K562 (cell line): ENCODE measurements at regions not wholly inside any gene's neighbourhood (a gene's known extent, or its start where the extent isn't known, plus 50 kb on each side); places are given as distances from the start of the nearest gene placed in this dataset.
A peak's percentile ranks its signal among the peaks of the same experiment; 100 is the strongest.

Experiments
- ATAC-seq: fragments of 200-7000 bp; cut with Tn5 transposase; 3 replicates; pipeline ENCODE4 v1.9.1; 2020; ENCODE audit warnings: moderate library complexity
- BruUV-seq: library from RNA; stranded (reverse); fragments of 400-500 nt; replicated peaks from 2 replicates; lab custom pipeline; 2021; lab: Mats Ljungman, UMichigan
- CTCF ChIA-PET: fragments of 300-600 bp; formaldehyde crosslinking; extraction: SDS; loops from one replicate; lab custom pipeline; 2021; ENCODE audit warnings: low intra/inter-chr PET ratio; lab: Yijun Ruan, JAX
- POLR2A ChIA-PET: fragments of 300-600, 350-650 bp; sonication (Branson Sonifier 250); formaldehyde crosslinking; extraction: SDS; loops from one replicate; lab custom pipeline; 2021; ENCODE audit warnings: antibody characterized with exemption, inconsistent platforms; lab: Yijun Ruan, JAX
- DNase-seq, 4 experiments: peaks; one replicate each; pipeline versions ENCODE4 v3.0.0 to v3.0.0-alpha.2; 2011 to 2018; ENCODE audit warnings: low spot score in 3 of 4, mixed read lengths in 3 of 4; ENCODE audit errors: extremely low read depth in 1 of 4
- FAIRE-seq: peaks from 2 replicates; lab custom pipeline; 2011; peaks lifted over from hg19 to GRCh38; lab: Jason Lieb, UNC
- H2AFZ ChIP-seq: 2 replicates; pipeline ENCODE4 v1.6.0; 2011; ENCODE audit warnings: low read depth, low read length, control low read depth, inconsistent platforms
- H3K27ac ChIP-seq: fragments of 200-600 bp; 3 replicates; pipeline ENCODE4 v1.8.0; 2011; ENCODE audit warnings: low read depth, mild to moderate bottlenecking, control low read depth, inconsistent platforms, low read length, moderate library complexity, mixed read lengths; ENCODE audit errors: extremely low read depth
- H3K27me3 ChIP-seq, 2 experiments: fragments of 300-600 bp in 1 of 2; 2 replicates in 1 of 2; 3 replicates in 1 of 2; pipeline versions ENCODE4 v1.6.0 to v1.8.0; 2011; ENCODE audit warnings: inconsistent platforms in 2 of 2, low read length in 2 of 2, mild to moderate bottlenecking in 1 of 2, mixed read lengths in 1 of 2, moderate library complexity in 1 of 2; ENCODE audit not compliant: control insufficient read depth in 2 of 2, insufficient read depth in 2 of 2
- H3K36me3 ChIP-seq: fragments of 300-600 bp; 3 replicates; pipeline ENCODE4 v1.8.0; 2011; ENCODE audit warnings: mild to moderate bottlenecking, low read length, inconsistent platforms; ENCODE audit not compliant: control insufficient read depth, insufficient read depth
- H3K4me1 ChIP-seq, 2 experiments: fragments of 200-600 bp in 1 of 2; replicated peaks in 1 of 2; 2 replicates in 1 of 2; 3 replicates in 1 of 2; pipeline versions ENCODE4 v1.5.1 to v1.8.0; 2011; ENCODE audit warnings: inconsistent platforms in 2 of 2, low read length in 2 of 2, mild to moderate bottlenecking in 1 of 2, mixed read lengths in 1 of 2, moderate library complexity in 1 of 2; ENCODE audit not compliant: control insufficient read depth in 2 of 2, insufficient read depth in 2 of 2
- H3K4me2 ChIP-seq: 2 replicates; pipeline ENCODE4 v1.6.1; 2011; ENCODE audit warnings: low read length, control low read depth, inconsistent platforms, mixed read lengths; ENCODE audit not compliant: insufficient read depth
- H3K4me3 ChIP-seq: fragments of 200-600 bp; sonication (generic), shearing (Covaris generic); 2 replicates; pipeline ENCODE4 v1.5.1; 2016; ENCODE audit warnings: control low read depth, inconsistent platforms
- H3K79me2 ChIP-seq: fragments of 200-600 bp; 3 replicates; pipeline ENCODE4 v1.8.0; 2011; ENCODE audit warnings: low read length, inconsistent platforms; ENCODE audit not compliant: control insufficient read depth, insufficient read depth
- H3K9ac ChIP-seq, 2 experiments: 2 replicates each; pipeline versions ENCODE4 v1.6.0 to v1.6.1; 2011; ENCODE audit warnings: low read depth in 2 of 2, low read length in 2 of 2, control low read depth in 1 of 2, inconsistent platforms in 1 of 2, mild to moderate bottlenecking in 1 of 2, mixed read lengths in 1 of 2; ENCODE audit not compliant: insufficient read depth in 1 of 2
- H3K9me1 ChIP-seq: one replicate; pipeline ENCODE4 v1.6.0; 2011; ENCODE audit warnings: inconsistent platforms, mild to moderate bottlenecking, low read length, moderate library complexity; ENCODE audit not compliant: control insufficient read depth, insufficient read depth
- H3K9me3 ChIP-seq: replicated peaks from 2 replicates; pipeline ENCODE4 v1.5.1; 2011; ENCODE audit warnings: low read depth, low read length, inconsistent platforms; ENCODE audit not compliant: control insufficient read depth, insufficient read depth
- H4K20me1 ChIP-seq: replicated peaks from 2 replicates; pipeline ENCODE4 v1.6.1; 2011; ENCODE audit warnings: low read length, inconsistent platforms, mixed read lengths; ENCODE audit not compliant: control insufficient read depth, insufficient read depth
- CBFA2T2 ChIP-seq: fragments of 450-650 bp; conservative IDR thresholded peaks from 2 replicates; pipeline ENCODE4 v1.6.1; 2017; ENCODE audit warnings: mild to moderate bottlenecking
- CCNT2 ChIP-seq: IDR thresholded peaks from 2 replicates; pipeline ENCODE4 v1.6.1; 2011; ENCODE audit warnings: borderline replicate concordance, low read depth, mild to moderate bottlenecking, moderate library complexity, mixed read lengths, low read length; ENCODE audit not compliant: insufficient read length; ENCODE audit errors: extremely low read depth
- CEBPB ChIP-seq: fragments of 450-650 bp; IDR thresholded peaks from 2 replicates; pipeline ENCODE4 v1.6.1; 2016; ENCODE audit warnings: missing genetic modification characterization, missing compliant biosample characterization
- CREB3L1 ChIP-seq: fragments of 450-650 bp; IDR thresholded peaks from 2 replicates; pipeline ENCODE4 v1.6.1; 2014; ENCODE audit warnings: low read depth, mild to moderate bottlenecking, moderate library complexity, borderline replicate concordance
- ESRRA ChIP-seq: fragments of 450-650 bp; IDR thresholded peaks from 2 replicates; pipeline ENCODE4 v1.6.1; 2014; ENCODE audit warnings: low read depth, mild to moderate bottlenecking, moderate library complexity, borderline replicate concordance
- GATAD2B ChIP-seq: fragments of 450-650 bp; IDR thresholded peaks from 2 replicates; pipeline ENCODE4 v1.6.1; 2017; ENCODE audit warnings: mild to moderate bottlenecking, borderline replicate concordance
- HCFC1 ChIP-seq: IDR thresholded peaks from 2 replicates; pipeline ENCODE4 v1.6.1; 2012; ENCODE audit warnings: low read depth, low read length, improper control_type of control experiment
- KAT2B ChIP-seq: IDR thresholded peaks from one replicate; pipeline ENCODE4 v1.6.1; 2012; ENCODE audit warnings: low read depth, mild to moderate bottlenecking, control low read depth, inconsistent platforms, low read length, moderate library complexity
- MIER1 ChIP-seq: fragments of 450-650 bp; IDR thresholded peaks from 2 replicates; pipeline ENCODE4 v1.6.1; 2016; ENCODE audit warnings: antibody characterized with exemption, mild to moderate bottlenecking, low read depth
- NELFE ChIP-seq: IDR thresholded peaks from 2 replicates; pipeline ENCODE4 v1.6.1; 2011; ENCODE audit warnings: mild to moderate bottlenecking; ENCODE audit not compliant: insufficient read depth, insufficient read length
- NFE2 ChIP-seq: IDR thresholded peaks from 2 replicates; pipeline ENCODE4 v1.6.1; 2014; ENCODE audit warnings: antibody characterized with exemption, low read depth
- POLR2G ChIP-seq: fragments of 200-400 bp; formaldehyde crosslinking; IDR thresholded peaks from 2 replicates; pipeline ENCODE4 v1.6.1; 2017; ENCODE audit warnings: low read depth, mild to moderate bottlenecking, antibody characterized with exemption, low read length, moderate library complexity
- PRPF4 ChIP-seq: fragments of 200-400 bp; formaldehyde crosslinking; IDR thresholded peaks from one replicate; pipeline ENCODE4 v1.6.1; 2017; ENCODE audit warnings: low read length, low read depth, mild to moderate bottlenecking; ENCODE audit not compliant: insufficient read depth, poor library complexity, severe bottlenecking
- SRSF3 ChIP-seq: fragments of 200-400 bp; formaldehyde crosslinking; IDR thresholded peaks from 2 replicates; pipeline ENCODE4 v1.6.1; 2016; ENCODE audit warnings: mild to moderate bottlenecking, low read length, moderate library complexity; ENCODE audit not compliant: insufficient read depth
- TCF3 ChIP-seq: sonication (generic); formaldehyde crosslinking; IDR thresholded peaks from 2 replicates; pipeline ENCODE4 v1.4.0; 2020; ENCODE audit warnings: mild to moderate bottlenecking, missing genetic modification reagents
- ZC3H4 ChIP-seq: sonication (generic); formaldehyde crosslinking; IDR thresholded peaks from 2 replicates; pipeline ENCODE4 v1.9.0; 2021; ENCODE audit warnings: missing genetic modification reagents, borderline replicate concordance
- ZNF197 ChIP-seq: fragments of 200-800 bp; sonication (Bioruptor generic); IDR thresholded peaks from 2 replicates; pipeline ENCODE4 v1.6.1; 2016; ENCODE audit warnings: low read depth, missing genetic modification characterization, missing compliant biosample characterization
- ZNF23 ChIP-seq: fragments of 250-450 bp; sonication (Bioruptor Pico); IDR thresholded peaks from 2 replicates; pipeline ENCODE4 v1.4.0; 2020; ENCODE audit warnings: mild to moderate bottlenecking
- WGBS: fragments of 100-300 bp; shearing (Covaris generic); methylation state at CpG from one replicate; pipeline ENCODE4 v1.1.6; 2016; ENCODE audit warnings: low coverage, mixed read lengths; ENCODE audit not compliant: insufficient coverage; ENCODE audit errors: missing lambda C conversion rate; 5-methylcytosine and 5-hydroxymethylcytosine counted together
- in situ Hi-C: fragments of 300-500 bp; cut with MboI; formaldehyde crosslinking; loops from 4 replicates; pipeline ENCODE4 v1.15.0; 2018; ENCODE audit warnings: inconsistent platforms, mixed read lengths
- intact Hi-C: fragments of 100-400 bp; cut with micrococcal nuclease; formaldehyde crosslinking; loops from 2 replicates; pipeline ENCODE4 v1.14.2; 2022
- TF ChIP-seq, protein P1 (sequence below): sonication (generic); formaldehyde crosslinking; IDR thresholded peaks from 2 replicates; pipeline ENCODE4 v1.8.1; 2022; ENCODE audit warnings: missing genetic modification reagents

GRCh38 chr9:108022246-108022935 lies 532.8 kb upstream of the KLF4 start:
- Histone ChIP-seq H3K9me1 (no peaks in the 10 kb centered on the region), H2AFZ (0 out of 2 replicates have a peak overlapping the region, but pooled peaks have one; percentile 17), H3K4me3 (no peak overlapping the region), H3K4me1 (no peaks in the 10 kb centered on the region; a peak in 1 of 5 replicates), H3K9me3 (no peaks in the 10 kb centered on the region), H3K36me3 (no peaks in the 10 kb centered on the region), H3K27ac (no peak overlapping the region), H4K20me1 (no peaks in the 10 kb centered on the region), H3K27me3 (no peaks in the 10 kb centered on the region), H3K9ac (no peak overlapping the region), H3K79me2 (no peaks in the 10 kb centered on the region), H3K4me2 (no peak overlapping the region)
- WGBS, result 25% methylated on average over 4 of the region's 4 CpGs
- in situ Hi-C loops (no loop called here), intact Hi-C loops (no loop called here)
- ATAC-seq (no peak), DNase-seq (no peak), FAIRE-seq (no peak)
- TF ChIP-seq ZNF197 (CRISPR knock-in tag) (no peak), POLR2G (no peak), TCF3 (CRISPR knock-in tag) (no peak), HCFC1 (no peak), NELFE (no peak), ZC3H4 (CRISPR knock-in tag) (no peak), NFE2 (no peak), MIER1 (no peak), CCNT2 (no peak), GATAD2B (no peak), SRSF3 (no peak), CEBPB (tag) (no peak), CREB3L1 (no peak), ZNF23 (no peak), KAT2B (no peak), CBFA2T2 (no peak), PRPF4 (no peak), ESRRA (no peak)
- TF ChIP-seq, protein P1, sequence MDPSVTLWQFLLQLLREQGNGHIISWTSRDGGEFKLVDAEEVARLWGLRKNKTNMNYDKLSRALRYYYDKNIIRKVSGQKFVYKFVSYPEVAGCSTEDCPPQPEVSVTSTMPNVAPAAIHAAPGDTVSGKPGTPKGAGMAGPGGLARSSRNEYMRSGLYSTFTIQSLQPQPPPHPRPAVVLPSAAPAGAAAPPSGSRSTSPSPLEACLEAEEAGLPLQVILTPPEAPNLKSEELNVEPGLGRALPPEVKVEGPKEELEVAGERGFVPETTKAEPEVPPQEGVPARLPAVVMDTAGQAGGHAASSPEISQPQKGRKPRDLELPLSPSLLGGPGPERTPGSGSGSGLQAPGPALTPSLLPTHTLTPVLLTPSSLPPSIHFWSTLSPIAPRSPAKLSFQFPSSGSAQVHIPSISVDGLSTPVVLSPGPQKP (CRISPR knock-in tag), result no peak
- CTCF ChIA-PET, result no interaction called here
- BruUV-seq, result no TSS peak
- POLR2A ChIA-PET, result no interaction called here
